ENCODE measurements at regions not wholly inside any gene's neighbourhood (a gene's known extent, or its start where the extent isn't known, plus 50 kb on each side); places are given as distances from the start of the nearest gene placed in this dataset.

GRCh38 chr4:152225680-152226079 lies 310.2 kb downstream of the FBXW7 start:
- TF ChIP-seq CTCF (conservative IDR thresholded peaks at IDR 0.05) (no peak), ZFX (IDR thresholded peaks at IDR 0.05) (no peak)
